Left ventricle myocardium inferior (tissue), 1 donor: ENCODE measurements at regions not wholly inside any gene's neighbourhood (a gene's known extent, or its start where the extent isn't known, plus 50 kb on each side); places are given as distances from the start of the nearest gene placed in this dataset.
A peak's percentile ranks its signal among the peaks of the same experiment; 100 is the strongest.

Experiments
- DNase-seq: peaks from one replicate; pipeline ENCODE4 v3.0.0-alpha.2; 2020
- H3K27ac ChIP-seq: fragments of 200-600 bp; replicated peaks from 2 replicates; pipeline ENCODE4 v1.8.0; 2021
- H3K27me3 ChIP-seq: fragments of 200-600 bp; 2 replicates; pipeline ENCODE4 v1.8.0; 2021; ENCODE audit warnings: low read depth
- H3K36me3 ChIP-seq: fragments of 200-600 bp; 2 replicates; pipeline ENCODE4 v1.8.0; 2021
- H3K4me1 ChIP-seq: fragments of 200-600 bp; 2 replicates; pipeline ENCODE4 v1.8.0; 2021
- H3K4me3 ChIP-seq: fragments of 200-600 bp; 2 replicates; pipeline ENCODE4 v1.8.0; 2021; ENCODE audit warnings: mild to moderate bottlenecking, moderate library complexity
- H3K9me3 ChIP-seq: fragments of 200-600 bp; replicated peaks from 2 replicates; pipeline ENCODE4 v1.8.0; 2021
- intact Hi-C: fragments of 100-400 bp; cut with micrococcal nuclease; formaldehyde crosslinking; loops from one replicate; pipeline ENCODE4 v1.11.0; 2022
- TF ChIP-seq, protein P1 (sequence below): fragments of 200-600 bp; IDR thresholded peaks from 2 replicates; pipeline ENCODE4 v1.8.0; 2021; ENCODE audit warnings: antibody characterized with exemption, mild to moderate bottlenecking, borderline replicate concordance
- donor health status: DM: no; HTN: yes; CAD: no; lungs with severe emphysema.

DNA sequence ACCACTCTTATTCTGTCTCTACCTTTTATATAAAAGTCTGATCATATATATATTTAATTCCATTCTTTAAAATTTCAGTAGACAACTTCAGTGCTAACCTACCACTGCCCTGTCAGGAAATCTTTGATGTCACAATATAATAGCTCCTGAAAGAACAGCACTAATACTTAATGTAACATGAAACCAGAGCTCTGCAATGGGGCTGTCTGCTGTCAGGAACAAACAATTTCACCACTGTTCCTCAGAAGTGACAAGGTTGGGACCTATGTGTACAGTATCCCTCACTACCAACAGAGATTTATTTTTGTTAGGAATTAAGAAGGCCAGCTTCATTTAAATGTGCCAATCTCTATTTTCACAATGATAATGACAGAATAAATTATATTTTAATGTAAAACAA is 165.5 kb upstream of the C11orf58 start:
- TF ChIP-seq, protein P1, sequence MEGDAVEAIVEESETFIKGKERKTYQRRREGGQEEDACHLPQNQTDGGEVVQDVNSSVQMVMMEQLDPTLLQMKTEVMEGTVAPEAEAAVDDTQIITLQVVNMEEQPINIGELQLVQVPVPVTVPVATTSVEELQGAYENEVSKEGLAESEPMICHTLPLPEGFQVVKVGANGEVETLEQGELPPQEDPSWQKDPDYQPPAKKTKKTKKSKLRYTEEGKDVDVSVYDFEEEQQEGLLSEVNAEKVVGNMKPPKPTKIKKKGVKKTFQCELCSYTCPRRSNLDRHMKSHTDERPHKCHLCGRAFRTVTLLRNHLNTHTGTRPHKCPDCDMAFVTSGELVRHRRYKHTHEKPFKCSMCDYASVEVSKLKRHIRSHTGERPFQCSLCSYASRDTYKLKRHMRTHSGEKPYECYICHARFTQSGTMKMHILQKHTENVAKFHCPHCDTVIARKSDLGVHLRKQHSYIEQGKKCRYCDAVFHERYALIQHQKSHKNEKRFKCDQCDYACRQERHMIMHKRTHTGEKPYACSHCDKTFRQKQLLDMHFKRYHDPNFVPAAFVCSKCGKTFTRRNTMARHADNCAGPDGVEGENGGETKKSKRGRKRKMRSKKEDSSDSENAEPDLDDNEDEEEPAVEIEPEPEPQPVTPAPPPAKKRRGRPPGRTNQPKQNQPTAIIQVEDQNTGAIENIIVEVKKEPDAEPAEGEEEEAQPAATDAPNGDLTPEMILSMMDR: no peak
- H3K27ac ChIP-seq: no peak overlapping the region
- no peaks in the 10 kb centered on the region for H3K36me3 ChIP-seq
- no peak for DNase-seq
- peaks cover 45% of the 10 kb centered on the region for H3K4me1 ChIP-seq
- no peaks in the 10 kb centered on the region for H3K9me3 ChIP-seq
- no peaks in the 10 kb centered on the region for H3K27me3 ChIP-seq
- H3K4me3 ChIP-seq: no peak overlapping the region
- intact Hi-C loops: no loop called here

DNA sequence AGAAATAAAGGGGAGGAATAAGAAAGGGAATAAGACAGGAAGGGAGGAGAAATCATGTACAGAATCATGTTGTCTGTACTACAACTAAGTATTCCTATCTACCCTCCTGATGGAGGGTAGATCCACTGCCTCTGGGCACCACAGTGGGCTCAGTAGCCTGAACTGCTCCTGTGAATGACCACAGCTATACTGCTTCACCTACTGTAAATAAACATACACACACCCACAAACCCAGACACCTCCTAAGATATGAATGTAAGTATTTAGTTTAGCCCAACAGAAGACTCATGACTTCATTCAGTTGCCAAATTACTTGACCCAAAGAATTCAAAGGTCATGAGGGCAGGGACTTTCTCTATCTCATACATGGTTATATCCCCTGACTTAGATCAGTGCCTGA is 177.3 kb upstream of the C11orf58 start:
- DNase-seq: no peak
- Histone ChIP-seq H3K9me3 (no peaks in the 10 kb centered on the region), H3K27ac (no peak overlapping the region), H3K27me3 (no peaks in the 10 kb centered on the region), H3K36me3 (no peaks in the 10 kb centered on the region), H3K4me1 (peaks cover 26% of the 10 kb centered on the region), H3K4me3 (no peak overlapping the region)
- TF ChIP-seq, protein P1: no peak
- intact Hi-C loops: no loop called here

DNA sequence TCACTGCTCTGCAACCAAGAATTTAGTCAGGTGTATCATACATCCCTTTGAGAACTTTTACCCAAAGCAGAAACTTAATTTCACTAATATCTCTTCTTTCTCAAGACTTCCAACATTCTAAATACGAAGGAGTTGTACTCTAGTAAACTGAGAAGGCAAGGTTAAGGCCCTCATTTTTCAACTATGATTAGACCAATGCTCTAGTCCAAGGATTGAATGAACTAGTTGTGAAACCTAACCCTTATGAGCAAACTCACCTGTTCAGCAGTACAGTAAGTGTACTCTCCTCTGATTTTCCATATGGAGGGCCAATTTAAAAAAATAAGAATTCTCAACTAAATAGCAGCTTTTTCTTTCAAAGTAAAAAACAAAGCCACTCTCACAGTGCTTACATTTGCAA is 180.0 kb upstream of the C11orf58 start:
- intact Hi-C loops: no loop called here
- no peaks in the 10 kb centered on the region for H3K9me3 ChIP-seq
- no peaks in the 10 kb centered on the region for H3K27me3 ChIP-seq
- TF ChIP-seq, protein P1: no peak
- no peak overlapping the region for H3K4me3 ChIP-seq
- no peak overlapping the region for H3K27ac ChIP-seq
- H3K4me1 ChIP-seq: peaks cover 44% of the 10 kb centered on the region
- DNase-seq: no peak
- no peaks in the 10 kb centered on the region for H3K36me3 ChIP-seq

DNA sequence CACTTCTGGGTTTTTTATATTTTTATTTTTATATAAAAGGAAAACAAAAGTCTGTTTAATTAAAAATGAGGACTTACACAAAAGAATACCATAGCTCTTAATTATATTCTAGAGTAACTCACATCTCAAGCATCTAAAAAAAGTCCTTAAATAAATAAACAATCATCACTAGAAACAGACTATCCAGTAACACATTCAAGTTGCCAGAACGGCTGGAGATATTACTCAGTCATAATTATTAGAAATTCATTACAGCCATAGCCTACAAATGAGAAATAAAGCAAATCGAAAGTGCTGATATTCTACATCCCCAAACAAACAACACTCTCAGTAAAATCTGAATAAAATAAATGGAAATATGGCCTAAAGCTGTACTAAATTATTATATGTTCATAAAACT is 182.5 kb upstream of the C11orf58 start:
- intact Hi-C loops: no loop called here

DNA sequence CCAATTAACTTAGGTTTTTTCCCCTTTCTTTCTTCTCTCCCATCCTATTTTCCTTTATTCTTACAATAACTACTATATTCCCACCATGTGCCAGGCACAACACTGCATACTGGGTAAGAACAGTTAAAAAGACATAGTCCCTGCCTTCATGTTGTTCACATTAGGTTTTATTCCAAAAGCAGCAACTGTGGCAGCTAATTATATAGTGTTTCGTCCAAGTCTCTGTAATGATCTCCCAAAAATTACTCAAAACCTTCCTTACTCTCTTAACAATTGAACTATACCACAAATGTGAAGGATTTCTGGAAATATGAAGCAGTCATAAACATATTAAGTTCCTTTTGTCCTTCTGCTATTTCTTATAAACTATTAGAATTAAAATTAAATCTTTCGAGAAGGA is 184.1 kb upstream of the C11orf58 start:
- H3K4me1 ChIP-seq: peaks cover 37% of the 10 kb centered on the region
- DNase-seq: no peak
- intact Hi-C loops: no loop called here

More for the DNA sequence above, 182.5 kb upstream of the C11orf58 start:
- H3K27ac ChIP-seq: no peak overlapping the region
- H3K4me1 ChIP-seq: peaks cover 37% of the 10 kb centered on the region
- DNase-seq: no peak
- H3K36me3 ChIP-seq: no peaks in the 10 kb centered on the region
- no peaks in the 10 kb centered on the region for H3K9me3 ChIP-seq
- TF ChIP-seq, protein P1: no peak
- H3K27me3 ChIP-seq: no peaks in the 10 kb centered on the region
- peak overlapping the region; percentile 3 for H3K4me3 ChIP-seq

More for the DNA sequence above, 184.1 kb upstream of the C11orf58 start:
- Histone ChIP-seq H3K27me3 (no peaks in the 10 kb centered on the region), H3K36me3 (no peaks in the 10 kb centered on the region), H3K4me3 (no peak overlapping the region), H3K27ac (peak overlapping the region; percentile 17), H3K9me3 (no peaks in the 10 kb centered on the region)
- TF ChIP-seq, protein P1: no peak
